ENCODE measurements at regions not wholly inside any gene's neighbourhood (a gene's known extent, or its start where the extent isn't known, plus 50 kb on each side); places are given as distances from the start of the nearest gene placed in this dataset.

GRCh38 chr11:109106151-109106906, 315.7 kb upstream of the C11orf87 start:
- Histone ChIP-seq H3K4me1 (ENCODE audit: insufficient read depth, low read length, poor library complexity, severe bottlenecking) (no peaks in the 10 kb centered on the region), H3K9me3 (ENCODE audit: low read depth, low read length, poor library complexity, severe bottlenecking) (no peaks in the 10 kb centered on the region), H3K4me3 (ENCODE audit: low read depth, low read length, poor library complexity, severe bottlenecking) (no peak overlapping the region), H3K27ac (ENCODE audit: low read depth, low read length, poor library complexity, severe bottlenecking) (no peak overlapping the region), H3K36me3 (ENCODE audit: insufficient read depth, low read length, poor library complexity, severe bottlenecking) (no peaks in the 10 kb centered on the region), H3K27me3 (replicated peaks; ENCODE audit: insufficient read depth, low read depth, low read length, poor library complexity) (peaks cover 6% of the 10 kb centered on the region)
- TF ChIP-seq CTCF (conservative IDR thresholded peaks at IDR 0.05; ENCODE audit: low read depth, low read length) = no peak
- no peak for TF ChIP-seq EZH2 (IDR thresholded peaks at IDR 0.05; ENCODE audit: borderline replicate concordance, low read depth, low read length, poor library complexity, severe bottlenecking)
- BruUV-seq (replicated peaks) = no TSS peak
- peak; percentile 10 for DNase-seq (ENCODE audit: low spot score)
- POLR2A ChIA-PET (ENCODE audit: low non-redundant PET) = interaction anchor here (0.6 kb wide), 1 partner anchor 316 kb away, joined by 3 read pairs; the partner anchor contains the start of gene C11orf87
- CTCF ChIA-PET = no interaction called here
- intact Hi-C loops (cut with micrococcal nuclease; ENCODE audit: unreplicated experiment) = no loop called here

- DNase-seq (ENCODE audit: low spot score) = no peak
- TF ChIP-seq EZH2 (IDR thresholded peaks at IDR 0.05; ENCODE audit: borderline replicate concordance, low read depth, low read length, poor library complexity, severe bottlenecking) (no peak), CTCF (conservative IDR thresholded peaks at IDR 0.05; ENCODE audit: low read depth, low read length) (no peak)
- H3K9me3 ChIP-seq (ENCODE audit: low read depth, low read length, poor library complexity, severe bottlenecking) = no peaks in the 10 kb centered on the region
- BruUV-seq (replicated peaks) = no TSS peak
- H3K4me1 ChIP-seq (ENCODE audit: insufficient read depth, low read length, poor library complexity, severe bottlenecking) = peaks cover 17% of the 10 kb centered on the region
- ChIA-PET CTCF (no interaction called here), POLR2A (ENCODE audit: low non-redundant PET) (no interaction called here)
- peaks cover 8% of the 10 kb centered on the region for H3K27me3 ChIP-seq (replicated peaks; ENCODE audit: insufficient read depth, low read depth, low read length, poor library complexity)
- intact Hi-C loops (cut with micrococcal nuclease; ENCODE audit: unreplicated experiment) = no loop called here
- no peak overlapping the region for H3K4me3 ChIP-seq (ENCODE audit: low read depth, low read length, poor library complexity, severe bottlenecking)
- no peaks in the 10 kb centered on the region for H3K36me3 ChIP-seq (ENCODE audit: insufficient read depth, low read length, poor library complexity, severe bottlenecking)
- no peak overlapping the region for H3K27ac ChIP-seq (ENCODE audit: low read depth, low read length, poor library complexity, severe bottlenecking)
Measured at GRCh38 chr11:109109150-109109549, 312.8 kb upstream of the C11orf87 start.

- no peak overlapping the region for H3K4me3 ChIP-seq (ENCODE audit: low read depth, low read length, poor library complexity, severe bottlenecking)
- H3K36me3 ChIP-seq (ENCODE audit: insufficient read depth, low read length, poor library complexity, severe bottlenecking) = no peaks in the 10 kb centered on the region
- no peak overlapping the region for H3K27ac ChIP-seq (ENCODE audit: low read depth, low read length, poor library complexity, severe bottlenecking)
- ChIA-PET POLR2A (ENCODE audit: low non-redundant PET) (no interaction called here), CTCF (no interaction called here)
- no TSS peak for BruUV-seq (replicated peaks)
- H3K27me3 ChIP-seq (replicated peaks; ENCODE audit: insufficient read depth, low read depth, low read length, poor library complexity) = peaks cover 7% of the 10 kb centered on the region
- TF ChIP-seq CTCF (conservative IDR thresholded peaks at IDR 0.05; ENCODE audit: low read depth, low read length) (no peak), EZH2 (IDR thresholded peaks at IDR 0.05; ENCODE audit: borderline replicate concordance, low read depth, low read length, poor library complexity, severe bottlenecking) (no peak)
- no peaks in the 10 kb centered on the region for H3K9me3 ChIP-seq (ENCODE audit: low read depth, low read length, poor library complexity, severe bottlenecking)
- intact Hi-C loops (cut with micrococcal nuclease; ENCODE audit: unreplicated experiment) = no loop called here
- DNase-seq (ENCODE audit: low spot score) = peak; percentile 11
- peaks cover 17% of the 10 kb centered on the region for H3K4me1 ChIP-seq (ENCODE audit: insufficient read depth, low read length, poor library complexity, severe bottlenecking)
Measured at GRCh38 chr11:109109571-109110315, 312.2 kb upstream of the C11orf87 start.

Data from A673 (cell line).